ENCODE measurements at regions not wholly inside any gene's neighbourhood (a gene's known extent, or its start where the extent isn't known, plus 50 kb on each side); places are given as distances from the start of the nearest gene placed in this dataset.

- H2AFZ ChIP-seq (ENCODE audit: low read depth, low read length), result no peak overlapping the region
- H3K27me3 ChIP-seq (ENCODE audit: low read depth, low read length), result no peaks in the 10 kb centered on the region
- no peak overlapping the region for H3K4me3 ChIP-seq (ENCODE audit: low read length)
- no peak for TF ChIP-seq CTCF (IDR thresholded peaks at IDR 0.05; ENCODE audit: low read depth, low read length)
- TF ChIP-seq EZH2phosphoT487 (IDR thresholded peaks at IDR 0.05; ENCODE audit: low read depth), result no peak
- no peak overlapping the region for H3K9ac ChIP-seq (ENCODE audit: low read length)
- no peaks in the 10 kb centered on the region for H4K20me1 ChIP-seq (ENCODE audit: insufficient read depth, low read length)
- H3K4me2 ChIP-seq (ENCODE audit: low read length), result no peak overlapping the region
- H3K27ac ChIP-seq (ENCODE audit: low read length), result no peak overlapping the region
- H3K9me3 ChIP-seq (ENCODE audit: insufficient read depth, low read length), result no peaks in the 10 kb centered on the region
- no peaks in the 10 kb centered on the region for H3K36me3 ChIP-seq (replicated peaks; ENCODE audit: low read depth, low read length)
- no peaks in the 10 kb centered on the region for H3K79me2 ChIP-seq (ENCODE audit: low read length)
- H3K4me1 ChIP-seq (ENCODE audit: low read length), result no peaks in the 10 kb centered on the region
Observed at GRCh38 chr6:119829006-119829405, 479.4 kb upstream of the MAN1A1 start.

GRCh38 chr6:119821380-119821779, 471.8 kb upstream of the MAN1A1 start:
- Histone ChIP-seq H3K27me3 (ENCODE audit: low read depth, low read length) (no peaks in the 10 kb centered on the region), H3K36me3 (replicated peaks; ENCODE audit: low read depth, low read length) (no peaks in the 10 kb centered on the region), H3K4me1 (ENCODE audit: low read length) (no peaks in the 10 kb centered on the region), H3K79me2 (ENCODE audit: low read length) (no peaks in the 10 kb centered on the region), H2AFZ (ENCODE audit: low read depth, low read length) (no peak overlapping the region), H3K9ac (ENCODE audit: low read length) (no peak overlapping the region), H4K20me1 (ENCODE audit: insufficient read depth, low read length) (no peaks in the 10 kb centered on the region), H3K27ac (ENCODE audit: low read length) (no peak overlapping the region), H3K4me3 (ENCODE audit: low read length) (no peak overlapping the region), H3K9me3 (ENCODE audit: insufficient read depth, low read length) (no peaks in the 10 kb centered on the region), H3K4me2 (ENCODE audit: low read length) (no peak overlapping the region)
- TF ChIP-seq CTCF (IDR thresholded peaks at IDR 0.05; ENCODE audit: low read depth, low read length) (no peak), EZH2phosphoT487 (IDR thresholded peaks at IDR 0.05; ENCODE audit: low read depth) (no peak)

GRCh38 chr6:119818876-119819275, 469.3 kb upstream of the MAN1A1 start:
- Histone ChIP-seq H3K27me3 (ENCODE audit: low read depth, low read length) (no peaks in the 10 kb centered on the region), H3K79me2 (ENCODE audit: low read length) (no peaks in the 10 kb centered on the region), H3K4me2 (ENCODE audit: low read length) (no peak overlapping the region), H3K27ac (ENCODE audit: low read length) (no peak overlapping the region), H3K9ac (ENCODE audit: low read length) (no peak overlapping the region), H4K20me1 (ENCODE audit: insufficient read depth, low read length) (no peaks in the 10 kb centered on the region), H2AFZ (ENCODE audit: low read depth, low read length) (no peak overlapping the region), H3K36me3 (replicated peaks; ENCODE audit: low read depth, low read length) (no peaks in the 10 kb centered on the region), H3K4me1 (ENCODE audit: low read length) (no peaks in the 10 kb centered on the region), H3K9me3 (ENCODE audit: insufficient read depth, low read length) (no peaks in the 10 kb centered on the region), H3K4me3 (ENCODE audit: low read length) (no peak overlapping the region)
- TF ChIP-seq CTCF (IDR thresholded peaks at IDR 0.05; ENCODE audit: low read depth, low read length) (no peak), EZH2phosphoT487 (IDR thresholded peaks at IDR 0.05; ENCODE audit: low read depth) (no peak)

- TF ChIP-seq EZH2phosphoT487 (IDR thresholded peaks at IDR 0.05; ENCODE audit: low read depth), result no peak
- TF ChIP-seq CTCF (IDR thresholded peaks at IDR 0.05; ENCODE audit: low read depth, low read length), result no peak
- no peak overlapping the region for H3K4me3 ChIP-seq (ENCODE audit: low read length)
- no peaks in the 10 kb centered on the region for H3K36me3 ChIP-seq (replicated peaks; ENCODE audit: low read depth, low read length)
- no peak overlapping the region for H3K27ac ChIP-seq (ENCODE audit: low read length)
- H3K27me3 ChIP-seq (ENCODE audit: low read depth, low read length), result no peaks in the 10 kb centered on the region
- no peak overlapping the region for H2AFZ ChIP-seq (ENCODE audit: low read depth, low read length)
- H3K4me1 ChIP-seq (ENCODE audit: low read length), result no peaks in the 10 kb centered on the region
- H3K79me2 ChIP-seq (ENCODE audit: low read length), result no peaks in the 10 kb centered on the region
- H4K20me1 ChIP-seq (ENCODE audit: insufficient read depth, low read length), result no peaks in the 10 kb centered on the region
- no peak overlapping the region for H3K4me2 ChIP-seq (ENCODE audit: low read length)
- no peaks in the 10 kb centered on the region for H3K9me3 ChIP-seq (ENCODE audit: insufficient read depth, low read length)
- H3K9ac ChIP-seq (ENCODE audit: low read length), result no peak overlapping the region
Observed at GRCh38 chr6:119814609-119815400, 465.2 kb upstream of the MAN1A1 start.
